OCI-LY3 (cell line): ENCODE measurements at regions not wholly inside any gene's neighbourhood (a gene's known extent, or its start where the extent isn't known, plus 50 kb on each side); places are given as distances from the start of the nearest gene placed in this dataset.

Experiments
- EZH2phosphoT487 ChIP-seq: fragments of 200-600 bp; shearing (Covaris generic); IDR thresholded peaks from 2 replicates; pipeline ENCODE4 v1.6.1; 2018; ENCODE audit warnings: antibody characterized with exemption, mixed run types, low read depth
- TF ChIP-seq, protein P1 (sequence below): fragments of 200-600, 300-600 bp; sonication (generic); IDR thresholded peaks from 2 replicates; pipeline ENCODE4 v1.5.1; 2014; ENCODE audit warnings: antibody characterized with exemption, low read length, low read depth

DNA sequence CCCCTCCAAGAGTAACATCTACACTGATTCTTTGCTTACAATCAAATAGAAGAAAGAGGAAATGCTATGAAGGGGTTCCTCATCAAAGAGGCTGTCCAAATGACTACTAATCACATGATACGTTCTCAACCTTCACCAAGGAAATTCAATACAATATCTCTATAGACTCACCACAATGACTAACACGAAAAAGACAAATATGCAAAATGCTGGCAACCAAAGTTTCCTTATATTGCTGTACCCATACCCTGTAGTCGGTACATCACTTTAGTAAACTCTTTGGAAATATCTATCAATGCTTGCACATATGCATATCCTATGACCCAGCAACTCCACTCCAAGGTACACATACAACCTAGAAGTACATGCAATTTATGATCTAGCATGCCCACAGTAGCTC lies 1296.6 kb downstream of the AACS start:
- TF ChIP-seq, protein P1, sequence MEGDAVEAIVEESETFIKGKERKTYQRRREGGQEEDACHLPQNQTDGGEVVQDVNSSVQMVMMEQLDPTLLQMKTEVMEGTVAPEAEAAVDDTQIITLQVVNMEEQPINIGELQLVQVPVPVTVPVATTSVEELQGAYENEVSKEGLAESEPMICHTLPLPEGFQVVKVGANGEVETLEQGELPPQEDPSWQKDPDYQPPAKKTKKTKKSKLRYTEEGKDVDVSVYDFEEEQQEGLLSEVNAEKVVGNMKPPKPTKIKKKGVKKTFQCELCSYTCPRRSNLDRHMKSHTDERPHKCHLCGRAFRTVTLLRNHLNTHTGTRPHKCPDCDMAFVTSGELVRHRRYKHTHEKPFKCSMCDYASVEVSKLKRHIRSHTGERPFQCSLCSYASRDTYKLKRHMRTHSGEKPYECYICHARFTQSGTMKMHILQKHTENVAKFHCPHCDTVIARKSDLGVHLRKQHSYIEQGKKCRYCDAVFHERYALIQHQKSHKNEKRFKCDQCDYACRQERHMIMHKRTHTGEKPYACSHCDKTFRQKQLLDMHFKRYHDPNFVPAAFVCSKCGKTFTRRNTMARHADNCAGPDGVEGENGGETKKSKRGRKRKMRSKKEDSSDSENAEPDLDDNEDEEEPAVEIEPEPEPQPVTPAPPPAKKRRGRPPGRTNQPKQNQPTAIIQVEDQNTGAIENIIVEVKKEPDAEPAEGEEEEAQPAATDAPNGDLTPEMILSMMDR, result no peak
- TF ChIP-seq EZH2phosphoT487, result no peak
